22Rv1 (cell line): ENCODE measurements at regions not wholly inside any gene's neighbourhood (a gene's known extent, or its start where the extent isn't known, plus 50 kb on each side); places are given as distances from the start of the nearest gene placed in this dataset.

ENCODE experiments used
- H3K27ac ChIP-seq: fragments of 450-650 bp; 2 replicates; pipeline ENCODE4 v1.5.1; 2017
- CTCF ChIP-seq: fragments of 450-650 bp; IDR thresholded peaks from 2 replicates; pipeline ENCODE4 v1.5.1; 2017; ENCODE audit warnings: mild to moderate bottlenecking
- ZFX ChIP-seq: fragments of 450-650 bp; IDR thresholded peaks from 2 replicates; pipeline ENCODE4 v1.6.1; 2017; ENCODE audit warnings: antibody characterized with exemption, borderline replicate concordance

GRCh38 chr11:33420959-33421566 is 163.9 kb downstream of the HIPK3 start:
- no peak for TF ChIP-seq ZFX
- TF ChIP-seq CTCF = no peak
- H3K27ac ChIP-seq = no peak overlapping the region

- no peak overlapping the region for H3K27ac ChIP-seq
- TF ChIP-seq CTCF = no peak
- no peak for TF ChIP-seq ZFX
These were observed 162.7 kb downstream of the HIPK3 start for GRCh38 chr11:33419924-33420323.

- no peak for TF ChIP-seq CTCF
- no peak for TF ChIP-seq ZFX
- no peak overlapping the region for H3K27ac ChIP-seq
These were observed 159.9 kb downstream of the HIPK3 start for GRCh38 chr11:33417121-33417520.

- no peak for TF ChIP-seq ZFX
- TF ChIP-seq CTCF = no peak
- H3K27ac ChIP-seq = no peak overlapping the region
These were observed 156.1 kb downstream of the HIPK3 start for GRCh38 chr11:33413301-33413700.

- no peak for TF ChIP-seq ZFX
- no peak for TF ChIP-seq CTCF
- H3K27ac ChIP-seq = no peak overlapping the region
These were observed 155.1 kb downstream of the HIPK3 start for GRCh38 chr11:33412241-33412640.

- H3K27ac ChIP-seq = no peak overlapping the region
- TF ChIP-seq ZFX (no peak), CTCF (no peak)
These were observed 154.6 kb downstream of the HIPK3 start for GRCh38 chr11:33411751-33412150.

- TF ChIP-seq CTCF (no peak), ZFX (no peak)
These were observed 153.0 kb downstream of the HIPK3 start for GRCh38 chr11:33410086-33410765.

More at GRCh38 chr11:33410086-33410765, 153.0 kb downstream of the HIPK3 start:
- no peak overlapping the region for H3K27ac ChIP-seq
